COLO829 (cell line): ENCODE measurements at regions not wholly inside any gene's neighbourhood (a gene's known extent, or its start where the extent isn't known, plus 50 kb on each side); places are given as distances from the start of the nearest gene placed in this dataset.
"Not testable (repeated sequence)": the region's sequence is repeated elsewhere in the genome, so short reads cannot be mapped to it uniquely, and the experiment has no call there.

Experiments
- DNase-seq: peaks from one replicate; pipeline ENCODE4 v3.0.0; 2012; ENCODE audit warnings: low spot score

DNA sequence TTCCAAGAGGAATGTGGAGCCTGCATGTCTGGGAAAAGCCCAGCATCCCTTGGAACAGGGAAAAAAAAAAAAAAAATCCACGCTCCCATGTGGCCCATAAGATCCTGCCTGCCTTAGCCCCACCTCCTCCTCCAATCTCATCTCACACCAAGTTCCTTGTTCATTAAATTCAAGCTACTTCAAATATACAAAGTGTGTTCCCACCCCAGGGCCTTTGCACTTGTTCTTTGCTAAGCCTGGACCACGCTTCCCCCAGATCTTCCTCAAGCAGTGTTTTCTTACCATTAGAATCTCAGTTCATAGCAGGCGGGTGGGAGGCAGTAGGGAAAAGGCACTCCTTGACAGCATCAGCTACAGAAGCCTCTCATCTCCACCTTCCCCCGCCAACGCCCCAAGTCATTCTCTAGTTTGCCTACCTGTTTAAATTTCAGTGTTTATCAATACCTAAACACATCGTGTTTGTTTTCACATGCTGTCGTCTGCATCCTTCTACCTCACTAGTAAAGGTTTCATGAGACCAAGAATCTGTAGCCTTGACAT lies 262.8 kb downstream of the FGFR2 start:
- DNase-seq = no peak

DNA sequence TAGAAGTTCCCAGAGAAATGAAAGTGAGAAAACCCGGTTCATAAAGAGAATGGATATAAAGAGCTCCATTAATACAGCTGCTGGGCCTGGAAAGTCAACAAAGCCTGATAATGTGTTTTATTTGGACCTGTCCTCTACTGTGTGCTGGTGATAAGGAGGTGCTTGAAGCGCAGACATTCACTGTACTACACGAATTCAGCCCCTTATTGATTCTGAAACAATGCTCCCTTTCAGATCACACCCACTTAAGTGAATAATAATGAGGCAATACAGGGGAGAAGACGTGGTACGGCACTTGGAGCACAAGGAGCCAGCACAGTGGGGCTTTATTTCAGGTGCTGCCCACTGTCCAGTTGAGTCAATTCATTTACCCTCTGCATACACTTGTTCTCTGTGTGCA lies 260.8 kb downstream of the FGFR2 start:
- DNase-seq = peak; percentile 31

DNA sequence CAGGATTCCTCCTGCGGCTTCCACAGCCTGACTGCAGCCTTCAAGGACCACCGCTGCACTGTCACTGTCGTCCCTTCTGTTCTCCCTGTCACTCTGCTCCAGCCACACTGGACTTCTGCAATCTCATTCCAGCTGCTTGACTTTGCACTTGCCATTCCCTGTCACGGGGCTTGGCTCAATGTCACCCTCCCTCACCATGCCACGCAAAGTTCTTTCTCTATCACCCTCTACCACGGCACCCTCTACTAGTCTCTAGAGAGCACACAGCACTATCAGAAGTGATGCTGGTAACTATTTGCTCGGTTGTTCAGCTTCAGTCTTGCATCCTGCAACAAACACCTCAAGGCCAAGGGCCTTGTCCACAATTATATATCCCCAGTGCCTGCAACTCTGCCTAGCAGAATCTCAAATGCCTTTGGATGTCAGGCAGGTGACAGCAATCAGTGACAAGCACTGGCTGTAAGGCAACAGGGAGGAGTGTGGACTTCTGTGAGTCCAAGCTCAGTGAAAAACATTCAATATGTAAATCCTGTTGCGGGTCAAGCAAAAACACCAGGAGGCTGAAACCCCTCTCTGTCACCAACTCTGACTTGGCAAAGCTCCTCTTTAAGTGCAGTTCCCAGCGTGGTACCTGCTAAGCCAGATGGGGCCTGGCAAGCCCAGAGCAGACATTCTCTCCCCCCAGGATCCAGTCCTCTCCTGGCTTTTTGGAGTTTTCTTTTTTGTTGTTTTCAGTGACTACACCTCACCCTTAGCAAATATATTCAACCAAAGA lies 259.9 kb downstream of the FGFR2 start:
- DNase-seq = no peak

DNA sequence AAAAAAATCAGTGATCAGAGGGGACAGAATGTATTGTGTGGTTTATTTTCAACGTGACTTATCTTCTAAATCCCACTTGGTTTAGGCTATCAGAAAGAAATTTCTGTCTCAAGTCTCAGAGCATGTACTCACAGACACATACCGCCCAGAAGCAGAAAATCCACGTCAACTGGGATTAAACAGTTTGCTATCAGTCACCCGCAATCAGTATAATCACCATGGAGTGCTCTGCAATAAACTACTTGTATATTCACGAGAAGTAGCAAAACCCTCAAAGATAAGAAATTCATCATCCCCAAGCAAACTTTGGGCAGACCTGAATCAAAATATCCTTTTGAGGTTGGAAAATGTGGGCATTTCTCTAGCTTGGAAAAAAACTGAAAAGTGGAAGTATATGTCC lies 259.1 kb downstream of the FGFR2 start:
- DNase-seq = no peak

DNA sequence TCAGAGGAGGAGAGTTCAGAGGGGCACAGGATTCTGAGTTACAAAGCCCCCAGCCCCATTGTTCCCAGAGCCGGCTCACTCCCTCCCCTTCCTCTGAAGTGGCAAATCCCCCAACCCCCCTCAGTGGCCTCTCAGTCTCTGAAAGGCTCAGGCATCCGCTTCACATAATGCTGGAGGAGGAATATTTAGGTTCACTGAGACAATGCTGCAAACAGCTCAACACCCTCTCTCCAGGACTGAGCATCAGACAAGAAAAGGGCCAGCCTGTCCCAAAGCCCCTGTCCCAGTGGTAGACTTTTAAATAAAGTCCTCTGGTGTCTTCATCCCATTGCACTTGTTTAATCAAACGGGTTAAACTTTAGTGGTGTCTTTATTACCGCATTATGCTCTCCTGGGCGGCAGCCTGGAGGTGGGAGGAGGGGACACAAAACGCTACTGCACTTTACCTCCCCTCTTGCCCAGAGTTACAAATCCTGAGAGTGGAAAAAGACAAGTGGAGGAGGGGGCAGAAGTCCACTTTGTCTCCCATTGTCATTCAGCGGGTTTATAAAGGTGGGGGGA lies 257.9 kb downstream of the FGFR2 start:
- DNase-seq = no peak

DNA sequence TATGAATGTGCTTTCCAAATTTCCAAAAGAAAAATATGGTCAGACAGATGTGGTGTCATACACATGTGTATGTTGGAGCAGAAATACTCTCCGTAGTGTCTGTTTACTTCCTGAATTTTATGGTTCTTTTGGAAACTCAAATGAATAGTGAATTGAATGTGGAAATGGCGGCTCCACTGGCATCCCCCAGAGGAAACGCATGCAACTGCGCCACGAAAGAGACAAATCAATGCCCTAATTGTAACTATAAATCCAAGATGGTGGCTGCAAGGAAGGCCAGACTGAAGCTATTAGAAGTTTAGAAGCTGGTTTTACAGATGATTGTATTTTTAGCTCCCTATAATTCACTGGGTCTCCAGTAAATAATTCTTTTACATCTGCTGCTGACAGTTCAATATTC lies 246.7 kb downstream of the FGFR2 start:
- DNase-seq = no peak

DNA sequence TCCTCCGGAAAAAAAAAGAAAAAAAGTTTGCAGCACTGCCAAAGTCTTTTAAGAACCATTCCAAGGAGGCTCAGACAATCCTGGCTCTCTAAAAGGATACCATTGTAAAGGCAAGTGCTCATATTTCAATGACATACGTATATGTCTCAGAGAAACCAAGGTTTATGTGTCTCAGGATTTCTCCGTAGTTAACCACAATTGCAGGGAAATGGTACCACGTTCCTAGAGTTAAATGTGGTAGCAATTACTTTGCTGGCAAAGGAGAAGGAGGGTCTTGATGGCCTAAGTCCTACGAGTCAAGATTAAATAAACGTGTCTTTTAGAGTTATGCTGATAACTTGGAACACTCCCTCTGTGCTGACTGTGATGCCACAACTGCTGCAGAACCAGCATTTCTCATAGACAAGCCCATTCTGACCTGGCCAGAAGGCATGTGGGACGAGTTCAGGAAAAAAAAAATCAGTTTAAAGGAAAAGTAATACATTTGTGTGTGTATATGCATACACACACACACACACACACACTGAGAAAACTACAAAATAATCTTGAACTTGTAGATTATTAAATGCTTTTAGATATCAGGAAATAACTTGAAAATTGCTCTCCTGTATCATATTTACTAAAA lies 245.9 kb downstream of the FGFR2 start:
- DNase-seq = no peak

DNA sequence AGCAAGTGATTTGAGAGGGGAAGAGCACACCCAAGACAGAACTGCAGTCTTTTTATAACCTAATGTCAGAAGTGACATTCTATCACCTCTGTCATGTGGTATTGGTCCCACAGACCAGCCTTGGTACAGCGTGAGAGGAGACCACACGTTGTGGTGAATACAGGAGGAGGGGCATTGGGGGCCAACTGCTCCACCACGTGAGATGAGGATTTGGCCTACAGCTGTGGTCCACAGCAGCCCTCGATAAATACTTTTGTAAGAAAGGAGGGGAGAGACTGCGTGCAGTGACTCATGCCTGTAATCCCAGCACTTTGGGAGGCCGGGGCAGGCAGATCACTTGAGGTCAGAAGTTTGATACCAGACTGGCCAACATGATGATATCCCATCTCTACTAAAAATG lies 243.1 kb downstream of the FGFR2 start:
- DNase-seq = no peak

DNA sequence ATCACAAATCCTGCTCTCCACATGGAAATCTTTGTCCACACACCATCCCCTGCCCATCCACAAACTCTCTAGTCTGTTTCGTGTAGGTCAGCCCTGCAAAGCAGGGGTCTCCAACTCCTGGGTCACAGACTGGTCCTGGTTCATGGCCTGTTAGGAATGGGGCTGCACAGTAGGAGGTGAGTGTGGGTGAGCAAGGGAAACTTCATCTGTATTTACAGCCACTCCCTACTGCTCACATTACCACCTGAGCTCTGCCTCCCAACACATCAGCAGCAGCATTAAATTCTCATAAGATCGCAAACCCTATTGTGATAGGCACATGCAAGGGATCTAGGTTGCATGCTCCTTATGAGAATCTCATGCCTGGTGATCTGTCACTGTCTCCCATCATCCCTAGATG lies 242.1 kb downstream of the FGFR2 start:
- no peak for DNase-seq

DNA sequence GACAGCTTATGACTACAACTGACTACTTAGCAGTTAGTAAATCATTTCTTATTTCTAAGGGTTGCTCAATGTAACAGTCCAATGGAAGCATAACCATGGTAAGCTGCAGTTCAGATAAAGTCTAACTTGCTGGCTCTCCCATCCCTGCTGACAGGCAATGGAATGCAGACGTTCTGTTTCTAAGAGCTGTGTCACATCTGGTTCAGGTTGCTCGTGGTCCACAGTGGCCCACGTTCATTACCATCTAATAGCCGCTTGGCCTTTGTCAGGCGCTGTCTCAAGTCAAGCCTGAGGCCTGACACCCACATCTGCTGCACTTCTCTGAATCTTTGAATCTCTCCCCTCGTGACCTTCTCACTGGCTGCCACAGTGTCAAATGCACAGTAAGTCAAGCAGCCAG lies 240.8 kb downstream of the FGFR2 start:
- DNase-seq = no peak

DNA sequence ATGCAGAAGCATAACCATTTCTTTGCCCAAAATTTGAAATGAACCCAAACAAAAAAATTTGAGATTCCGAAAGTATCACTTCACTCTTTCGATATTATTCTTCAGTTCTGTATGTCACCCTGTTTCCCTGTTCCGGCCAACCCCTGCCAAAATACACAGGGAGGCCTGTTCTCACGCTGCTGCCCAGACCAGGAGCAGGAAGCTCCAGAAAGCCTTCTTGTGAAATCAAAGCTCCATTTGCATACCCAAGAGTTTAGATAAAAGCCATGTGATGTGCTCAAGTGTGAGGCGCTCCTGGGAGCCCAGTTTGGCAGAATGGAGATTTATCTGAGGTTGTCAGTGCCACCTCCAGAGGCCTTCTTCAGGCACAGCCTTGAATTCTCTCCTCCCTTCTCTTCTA lies 236.2 kb downstream of the FGFR2 start:
- DNase-seq = no peak

DNA sequence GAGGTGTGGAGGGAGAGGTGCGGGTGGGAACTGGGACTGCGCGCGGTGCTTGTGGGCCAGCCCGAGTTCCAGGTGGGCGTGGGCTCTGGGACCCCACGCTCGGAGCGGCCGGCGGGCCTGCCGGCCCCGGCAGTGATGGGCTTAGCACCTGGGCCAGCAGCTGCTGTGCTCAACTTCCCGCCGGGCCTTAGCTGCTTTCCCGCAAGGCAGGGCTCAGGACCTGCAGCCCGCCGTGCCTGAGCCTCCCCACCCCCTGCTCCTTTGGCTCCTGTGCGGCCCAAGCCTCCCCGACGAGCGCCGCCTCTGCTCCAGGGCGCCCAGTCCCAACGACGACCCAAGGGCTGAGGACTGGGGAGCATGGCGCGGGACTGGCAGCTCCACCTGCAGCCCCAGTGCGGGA lies 232.7 kb downstream of the FGFR2 start:
- DNase-seq = no peak

DNA sequence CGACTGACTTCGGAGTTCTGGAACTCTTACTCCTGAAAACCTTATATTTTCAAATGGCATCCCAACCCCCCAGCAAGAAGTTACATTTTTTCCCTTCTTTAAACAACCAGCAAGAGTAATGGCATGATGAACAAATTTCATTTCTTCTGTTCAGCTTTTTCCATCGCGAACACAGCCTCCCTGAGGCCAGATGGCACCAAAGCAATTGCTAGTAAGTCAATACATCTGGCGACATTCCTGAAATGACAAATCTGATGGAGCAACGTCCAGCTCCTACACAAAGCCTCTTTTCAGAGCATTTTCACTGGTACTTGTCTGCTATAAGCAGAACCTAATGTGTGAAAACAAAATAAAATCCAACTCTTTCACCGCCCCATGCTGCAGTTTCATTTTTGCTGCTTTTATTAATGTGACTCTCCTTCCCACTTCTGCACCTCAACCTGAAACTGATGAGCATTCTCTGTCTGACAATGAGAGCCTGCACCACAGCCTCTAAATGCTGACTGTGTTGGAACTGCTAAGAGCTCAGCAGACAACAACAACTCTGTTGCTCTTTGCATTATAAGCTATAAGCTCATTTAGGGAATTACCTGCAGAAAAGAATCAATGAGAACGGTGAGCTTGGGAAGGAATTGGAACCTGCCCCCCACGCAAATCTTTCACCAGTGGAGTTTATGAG lies 229.8 kb downstream of the FGFR2 start:
- DNase-seq = no peak

DNA sequence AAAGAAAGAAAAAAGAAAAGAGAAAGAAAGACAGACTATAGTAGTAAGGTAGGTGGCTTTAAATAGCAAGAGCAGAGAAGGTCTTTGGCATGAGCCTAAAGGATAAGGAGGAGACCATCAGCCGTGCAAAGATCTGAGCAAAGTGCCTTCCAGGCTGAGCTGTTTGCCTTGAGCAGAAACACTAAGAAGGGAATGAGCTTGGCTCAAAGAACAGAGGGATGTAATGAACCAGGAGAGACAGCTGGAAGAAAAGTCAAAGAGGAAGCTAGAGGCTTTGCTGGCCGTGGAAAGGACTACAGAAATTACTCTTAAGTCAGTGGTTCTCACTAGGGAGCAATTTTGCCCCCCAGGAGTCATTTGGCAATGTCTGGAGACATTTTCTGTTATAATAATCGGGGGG lies 228.6 kb downstream of the FGFR2 start:
- DNase-seq = no peak

DNA sequence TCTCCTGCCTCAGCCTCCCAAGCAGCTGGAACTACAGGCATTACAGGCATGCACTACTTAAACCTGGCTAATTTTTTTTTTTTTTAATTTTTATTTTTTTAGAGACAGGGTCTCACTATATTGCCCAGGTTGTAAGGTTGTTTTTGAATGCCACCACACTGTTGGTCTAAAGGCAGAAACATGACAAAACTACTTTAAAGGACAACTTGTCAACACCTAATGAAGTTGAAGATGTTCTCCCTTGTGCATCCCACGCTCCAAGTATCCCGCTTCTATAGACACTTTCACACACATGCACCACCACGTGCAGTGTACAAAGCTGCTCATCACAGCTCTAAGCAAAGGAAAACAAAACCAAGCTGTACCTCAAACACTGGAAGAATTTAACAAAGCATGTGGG lies 226.4 kb downstream of the FGFR2 start:
- DNase-seq = no peak

DNA sequence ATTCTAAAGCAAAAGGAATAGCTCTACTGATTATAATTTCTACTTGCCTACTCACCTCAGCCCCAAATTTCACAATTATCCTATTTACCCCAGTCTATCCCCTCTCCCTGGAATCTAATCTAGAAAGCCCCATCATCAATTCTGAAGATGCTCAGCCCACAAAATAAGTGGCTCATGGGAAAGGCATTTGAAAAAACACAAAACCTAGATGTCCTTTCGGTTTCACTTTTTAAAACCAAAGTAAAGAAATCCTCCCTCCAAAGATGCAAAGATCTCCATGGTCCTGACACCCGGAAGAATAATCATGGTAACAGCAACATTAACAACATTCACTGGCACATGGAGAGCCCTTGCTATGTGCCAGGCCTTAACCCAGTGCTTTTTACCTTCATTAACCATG lies 224.8 kb downstream of the FGFR2 start:
- no peak for DNase-seq

DNA sequence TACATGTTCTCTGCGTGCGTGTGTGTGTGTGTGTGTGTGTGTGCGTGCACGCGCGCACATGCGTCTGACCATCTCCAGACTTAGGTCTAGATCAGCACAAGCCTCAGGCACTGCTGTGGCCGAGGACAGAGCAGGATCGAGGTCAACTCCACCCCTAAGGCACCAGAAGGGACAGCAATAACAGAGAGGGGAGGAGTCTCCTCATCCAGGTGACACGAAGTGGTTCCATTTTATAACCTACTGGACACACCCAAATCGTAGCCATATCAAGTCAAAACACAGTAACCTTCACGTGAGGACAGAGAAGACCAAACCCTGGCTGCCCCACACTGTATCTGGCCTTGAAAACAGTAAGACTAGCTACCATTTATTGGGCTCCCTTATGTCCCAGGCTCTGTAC lies 224.1 kb downstream of the FGFR2 start:
- no peak for DNase-seq

DNA sequence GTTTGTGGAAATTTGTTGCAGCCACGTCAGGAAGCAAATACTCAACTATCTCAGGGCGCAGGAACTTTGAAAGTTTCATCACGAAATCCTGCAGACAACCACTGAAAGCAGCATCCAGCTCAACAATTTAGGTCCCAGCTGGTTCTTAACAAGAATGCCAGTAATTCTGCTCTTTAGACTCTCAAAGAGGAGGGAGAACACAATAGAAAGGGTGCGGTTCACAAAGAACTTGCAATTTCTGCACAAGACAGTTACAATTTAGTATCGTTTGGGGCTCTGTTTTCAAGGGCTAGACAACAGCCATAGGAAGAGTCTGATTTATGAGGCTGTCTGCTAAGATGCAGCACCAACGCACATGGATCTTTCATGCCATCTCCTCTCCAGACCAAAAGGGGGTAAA lies 223.1 kb downstream of the FGFR2 start:
- no peak for DNase-seq

DNA sequence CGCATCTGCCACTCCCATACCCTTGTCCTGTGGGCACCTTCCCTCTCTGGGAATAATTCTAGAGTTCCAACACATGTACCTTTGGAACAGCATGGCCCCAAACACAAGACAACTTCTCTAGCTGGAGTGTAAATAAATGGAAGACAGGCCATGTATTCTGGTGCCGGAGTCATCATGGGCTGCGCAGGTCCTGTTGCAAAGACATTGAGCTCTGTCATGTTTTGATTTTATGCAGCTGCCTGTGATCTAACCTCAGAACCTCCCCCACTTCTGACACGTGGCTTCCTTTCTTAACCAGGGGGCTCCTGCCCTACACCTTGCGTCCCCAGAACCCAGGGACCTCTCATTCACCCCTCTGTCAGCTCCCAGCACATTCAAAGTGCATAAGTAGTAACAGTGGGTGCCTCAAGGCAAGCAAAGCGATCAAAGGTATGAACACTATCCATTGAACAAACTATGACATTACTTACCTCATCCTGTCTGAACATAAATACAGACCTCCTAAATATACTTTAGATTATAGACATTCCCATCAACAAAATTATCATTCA lies 219.9 kb downstream of the FGFR2 start:
- no peak for DNase-seq

DNA sequence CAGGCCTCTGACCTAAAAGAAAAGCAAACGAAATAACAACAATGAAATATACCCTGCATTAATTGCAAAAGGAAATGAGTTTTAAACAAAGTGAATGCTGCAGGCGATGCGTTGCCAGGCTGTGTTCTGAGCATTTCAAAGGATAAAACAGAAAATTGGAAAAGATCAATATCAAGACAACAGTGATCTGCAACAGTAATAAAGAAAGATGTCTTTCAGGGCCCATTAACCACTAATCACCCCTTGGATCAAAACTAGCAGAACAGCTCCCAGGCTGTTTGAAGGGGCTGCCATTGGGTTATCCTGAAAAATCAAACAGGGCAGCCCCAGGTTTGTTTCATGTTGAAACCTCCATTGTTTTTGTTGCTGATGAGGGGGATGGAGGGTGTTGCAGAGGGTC lies 219.2 kb downstream of the FGFR2 start:
- DNase-seq = no peak

DNA sequence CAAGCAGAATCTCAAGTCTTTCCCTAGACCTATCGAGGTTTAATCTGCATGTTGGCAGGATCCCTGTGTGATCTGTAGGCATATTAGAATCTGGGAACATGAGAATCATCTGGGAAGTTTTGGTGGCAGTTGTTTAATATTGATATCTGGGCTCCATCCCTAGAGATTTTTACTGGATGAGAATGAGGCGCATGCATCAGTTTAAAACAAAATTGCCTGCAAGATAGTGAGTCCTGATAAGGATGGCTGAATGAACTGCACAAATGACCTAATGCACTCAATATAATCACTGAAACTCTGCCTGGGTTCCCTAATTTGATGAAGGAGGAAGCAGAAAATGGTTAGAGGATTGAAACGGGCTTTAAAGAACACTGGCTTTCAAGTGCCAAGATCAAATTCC lies 218.0 kb downstream of the FGFR2 start:
- DNase-seq = no peak

DNA sequence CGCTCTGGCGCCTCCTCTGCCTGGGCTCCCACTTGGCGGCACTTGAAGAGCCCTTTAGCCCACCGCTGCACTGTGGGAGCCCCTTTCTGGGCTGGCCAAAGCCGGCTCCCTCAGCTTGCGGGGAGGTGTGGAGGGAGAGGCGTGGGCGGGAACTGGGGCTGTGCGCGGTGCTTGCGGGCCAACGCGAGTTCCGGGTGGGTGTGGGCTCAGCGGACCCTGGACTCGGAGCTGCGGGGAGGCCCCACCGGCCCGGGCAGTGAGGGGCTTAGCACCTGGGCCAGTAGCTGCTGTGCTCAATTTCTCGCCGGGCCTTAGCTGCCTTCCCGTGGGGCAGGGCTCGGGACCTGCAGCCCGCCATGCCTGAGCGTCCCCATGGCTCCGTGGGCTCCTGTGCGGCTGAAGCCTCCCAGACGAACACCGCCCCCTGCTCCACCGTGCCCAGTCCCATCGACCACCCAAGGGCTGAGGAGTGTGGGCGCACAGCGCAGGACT lies 216.2 kb downstream of the FGFR2 start:
- not testable (repeated sequence) for DNase-seq
